HCT116 (cell line): ENCODE measurements at regions not wholly inside any gene's neighbourhood (a gene's known extent, or its start where the extent isn't known, plus 50 kb on each side); places are given as distances from the start of the nearest gene placed in this dataset.

ENCODE experiments used
- ATAC-seq: fragments of 200-7000 bp; cut with Tn5 transposase; 2 replicates; pipeline ENCODE4 v1.9.1; 2020; ENCODE audit warnings: mild to moderate bottlenecking, moderate library complexity
- BruUV-seq: library from RNA; stranded (reverse); fragments of 400-500 nt; replicated peaks from 2 replicates; lab custom pipeline; 2021; lab: Mats Ljungman, UMichigan
- CTCF ChIA-PET: fragments of 300-600 bp; sonication (Branson Sonifier 250); formaldehyde crosslinking; loops from one replicate; lab custom pipeline; 2021; ENCODE audit warnings: antibody characterized with exemption; lab: Charles Lee
- POLR2A ChIA-PET: fragments of 300-600, 350-600 bp; sonication (Branson Sonifier 250); formaldehyde crosslinking; loops from one replicate; lab custom pipeline; 2021; ENCODE audit warnings: antibody characterized with exemption; lab: Charles Lee
- RAD21 ChIA-PET, 2 experiments: fragments of 300-600 bp; sonication (Branson Sonifier 250); formaldehyde crosslinking; loops; one replicate each; lab custom pipeline; 2023; ENCODE audit warnings: low total read pairs in 2 of 2; ENCODE audit not compliant: uncharacterized antibody in 2 of 2, unreplicated experiment in 2 of 2, low non-redundant PET in 1 of 2; lab: Charles Lee
- DNase-seq: peaks from one replicate; pipeline ENCODE4 v3.0.0-alpha.2; 2010; ENCODE audit warnings: low read depth, low spot score
- H2AFZ ChIP-seq: fragments of 200-600 bp; shearing (Covaris generic), sonication (generic); 2 replicates; pipeline ENCODE4 v1.6.1; 2017; ENCODE audit warnings: low read depth, mixed run types, mixed read lengths, antibody characterized with exemption, low read length; ENCODE audit not compliant: poor library complexity, severe bottlenecking
- H3K27ac ChIP-seq: 2 replicates; pipeline ENCODE4 v1.5.1; 2012; ENCODE audit warnings: low read depth, low read length
- H3K27me3 ChIP-seq: fragments of 200-600 bp; sonication (generic); 2 replicates; pipeline ENCODE4 v1.6.1; 2016; ENCODE audit warnings: mixed run types, low read length, mixed read lengths; ENCODE audit not compliant: insufficient read depth
- H3K36me3 ChIP-seq, 2 experiments: fragments of 200-500 bp in 1 of 2; fragments of 200-600 bp in 1 of 2; sonication (Bioruptor generic) in 1 of 2; sonication (generic) in 1 of 2; 2 replicates each; pipeline versions ENCODE4 v1.5.1 to v1.6.1; 2014 to 2016; ENCODE audit warnings: low read length in 2 of 2, inconsistent platforms in 1 of 2, mixed read lengths in 1 of 2, mixed run types in 1 of 2; ENCODE audit not compliant: insufficient read depth in 2 of 2, control insufficient read depth in 1 of 2
- H3K4me1 ChIP-seq, 2 experiments: fragments of 200-600 bp in 1 of 2; sonication (generic) in 1 of 2; 2 replicates each; pipeline versions ENCODE4 v1.5.1 to v1.6.1; 2012 to 2017; ENCODE audit warnings: low read length in 2 of 2, inconsistent platforms in 1 of 2, mild to moderate bottlenecking in 1 of 2, mixed read lengths in 1 of 2, mixed run types in 1 of 2, moderate library complexity in 1 of 2; ENCODE audit not compliant: insufficient read depth in 2 of 2, control insufficient read depth in 1 of 2
- H3K4me2 ChIP-seq: fragments of 200-600 bp; sonication (generic); 2 replicates; pipeline ENCODE4 v1.6.1; 2017; ENCODE audit warnings: mixed run types, low read length, mixed read lengths
- H3K4me3 ChIP-seq, 2 experiments: fragments of 200-600 bp in 1 of 2; sonication (generic) in 1 of 2; replicated peaks in 1 of 2; 2 replicates each; pipeline ENCODE4 v1.5.1; 2011 to 2016; ENCODE audit warnings: low read length in 2 of 2, control low read depth in 1 of 2, low read depth in 1 of 2, mild to moderate bottlenecking in 1 of 2, mixed read lengths in 1 of 2, mixed run types in 1 of 2
- H3K79me2 ChIP-seq: fragments of 200-600 bp; sonication (generic); 2 replicates; pipeline ENCODE4 v1.6.1; 2017; ENCODE audit warnings: mild to moderate bottlenecking, mixed run types, low read length, moderate library complexity, mixed read lengths; ENCODE audit not compliant: insufficient read depth
- H3K9ac ChIP-seq: fragments of 200-600 bp; sonication (generic); 2 replicates; pipeline ENCODE4 v1.6.1; 2016; ENCODE audit warnings: low read length, mixed read lengths
- H3K9me2 ChIP-seq: fragments of 200-600 bp; sonication (generic), shearing (Covaris generic); 2 replicates; pipeline ENCODE4 v1.6.1; 2017; ENCODE audit warnings: mixed run types, mild to moderate bottlenecking, moderate library complexity; ENCODE audit not compliant: insufficient read depth
- H3K9me3 ChIP-seq, 2 experiments: fragments of 200-500 bp in 1 of 2; fragments of 200-600 bp in 1 of 2; sonication (Bioruptor generic) in 1 of 2; sonication (generic) in 1 of 2; 2 replicates each; pipeline ENCODE4 v1.6.1; 2014 to 2017; ENCODE audit warnings: low read length in 2 of 2, mixed read lengths in 2 of 2, inconsistent platforms in 1 of 2, low read depth in 1 of 2, mild to moderate bottlenecking in 1 of 2, mixed run types in 1 of 2, moderate library complexity in 1 of 2; ENCODE audit not compliant: control insufficient read depth in 1 of 2, insufficient read depth in 1 of 2
- H4K20me1 ChIP-seq: fragments of 200-600 bp; sonication (generic), shearing (Covaris generic); 2 replicates; pipeline ENCODE4 v1.6.1; 2017; ENCODE audit warnings: mixed run types, mild to moderate bottlenecking, moderate library complexity; ENCODE audit not compliant: insufficient read depth
- CBX3 ChIP-seq: IDR thresholded peaks from 2 replicates; pipeline ENCODE4 v1.6.1; 2012; ENCODE audit warnings: low read depth
- EZH2 ChIP-seq: fragments of 200-600 bp; sonication (generic); IDR thresholded peaks from 2 replicates; pipeline ENCODE4 v1.6.1; 2017; ENCODE audit warnings: antibody characterized with exemption, mixed run types
- FOSL1 ChIP-seq: IDR thresholded peaks from 2 replicates; pipeline ENCODE4 v1.6.1; 2012; ENCODE audit warnings: low read depth
- RAD21 ChIP-seq: IDR thresholded peaks from 2 replicates; pipeline ENCODE4 v1.6.1; 2012; ENCODE audit warnings: low read depth, mild to moderate bottlenecking
- SIN3A ChIP-seq: IDR thresholded peaks from 2 replicates; pipeline ENCODE4 v1.6.1; 2012; ENCODE audit warnings: low read depth
- SP1 ChIP-seq: IDR thresholded peaks from 2 replicates; pipeline ENCODE4 v1.6.1; 2012; ENCODE audit warnings: low read depth
- SRF ChIP-seq: IDR thresholded peaks from 2 replicates; pipeline ENCODE4 v1.6.1; 2012; ENCODE audit warnings: low read depth
- YY1 ChIP-seq: IDR thresholded peaks from 2 replicates; pipeline ENCODE4 v1.6.1; 2011; ENCODE audit warnings: low read length, low read depth, moderate library complexity, mild to moderate bottlenecking; ENCODE audit not compliant: insufficient replicate concordance; ENCODE audit errors: extremely low read depth
- ZNF274 ChIP-seq: fragments of 200-500 bp; sonication (Bioruptor generic); IDR thresholded peaks from 2 replicates; pipeline ENCODE4 v1.6.1; 2014; ENCODE audit warnings: mild to moderate bottlenecking, low read depth, low read length, inconsistent platforms
- intact Hi-C: fragments of 100-400 bp; cut with micrococcal nuclease; formaldehyde crosslinking; loops from 2 replicates; pipeline ENCODE4 v1.10.0; 2022
- TF ChIP-seq, protein P1 (sequence below): IDR thresholded peaks from 2 replicates; pipeline ENCODE4 v1.6.1; 2012
- TF ChIP-seq, protein P2 (sequence below): IDR thresholded peaks from 2 replicates; pipeline ENCODE4 v1.6.1; 2012
- TF ChIP-seq, protein P3 (sequence below): IDR thresholded peaks from 2 replicates; pipeline ENCODE4 v1.6.1; 2011; ENCODE audit warnings: mild to moderate bottlenecking, low read length, moderate library complexity; ENCODE audit not compliant: insufficient replicate concordance; ENCODE audit errors: extremely low read depth

DNA sequence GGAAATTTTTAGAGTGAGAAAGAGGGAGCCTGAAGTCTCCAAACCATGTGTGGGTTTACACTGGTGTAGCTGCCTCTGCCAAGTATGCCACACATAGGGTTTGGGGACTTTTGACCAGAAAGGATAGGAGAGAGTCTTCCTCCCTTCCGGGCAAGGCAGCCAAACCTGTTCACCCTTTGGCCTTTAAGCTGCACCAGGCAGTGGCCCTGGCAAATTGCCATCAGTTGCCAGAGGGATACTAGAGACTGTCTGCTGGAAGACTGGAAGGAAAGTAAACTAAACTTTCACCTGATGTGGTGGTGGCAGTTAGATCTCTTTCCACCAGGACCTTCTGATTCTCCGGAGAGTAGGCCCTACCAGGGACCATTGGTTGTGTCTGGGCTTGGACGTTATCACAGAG lies 1263.2 kb downstream of the FAM181B start:
- ChIA-PET POLR2A (no interaction called here), CTCF (no interaction called here), RAD21 (no interaction called here)
- intact Hi-C loops = no loop called here
- Histone ChIP-seq H3K36me3 (no peaks in the 10 kb centered on the region), H3K27me3 (no peaks in the 10 kb centered on the region), H3K79me2 (no peaks in the 10 kb centered on the region), H3K9me2 (no peaks in the 10 kb centered on the region), H3K27ac (no peak overlapping the region), H3K9ac (no peak overlapping the region), H4K20me1 (no peaks in the 10 kb centered on the region), H3K4me1 (no peaks in the 10 kb centered on the region), H3K4me3 (no peak overlapping the region), H3K4me2 (no peak overlapping the region), H2AFZ (no peak overlapping the region), H3K9me3 (peaks cover 6 to 7% of the 10 kb centered on the region in 2 experiments; a peak in 2 of 4 replicates)
- no peak for TF ChIP-seq YY1
- DNase-seq (no peak), ATAC-seq (no peak)
- BruUV-seq = no TSS peak

DNA sequence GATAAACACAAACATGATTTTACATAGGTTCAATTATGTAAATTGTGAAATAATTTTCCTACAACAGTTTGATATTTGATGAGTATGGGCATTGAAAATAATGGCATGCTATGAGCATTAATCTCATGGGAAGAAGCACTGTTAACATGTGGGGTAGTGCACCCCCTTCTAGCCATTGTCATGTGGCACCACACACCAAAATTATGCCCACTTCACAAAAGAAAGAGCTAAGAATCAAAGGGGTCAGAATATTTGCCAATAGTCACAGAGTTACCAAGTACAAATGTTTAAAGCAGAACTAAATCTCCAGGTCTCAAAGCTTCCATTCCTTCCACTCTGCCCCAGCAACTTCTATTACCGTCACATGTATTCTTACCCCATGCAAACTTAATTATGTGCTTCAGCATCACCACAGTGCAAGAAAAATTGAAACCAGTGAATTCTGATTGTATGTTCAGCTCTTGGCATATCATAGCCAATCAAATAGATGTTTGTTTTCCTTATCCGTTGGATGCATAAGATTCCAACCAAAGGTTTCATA lies 1273.8 kb downstream of the FAM181B start:
- Histone ChIP-seq H3K27me3 (no peaks in the 10 kb centered on the region), H3K4me1 (no peaks in the 10 kb centered on the region), H3K9me2 (no peaks in the 10 kb centered on the region), H3K4me3 (no peak overlapping the region), H3K79me2 (no peaks in the 10 kb centered on the region), H4K20me1 (no peaks in the 10 kb centered on the region), H3K9me3 (peaks cover 6 to 20% of the 10 kb centered on the region in 2 experiments; a peak in 2 of 4 replicates), H3K9ac (no peak overlapping the region), H3K27ac (no peak overlapping the region), H2AFZ (no peak overlapping the region), H3K4me2 (no peak overlapping the region), H3K36me3 (no peaks in the 10 kb centered on the region)
- TF ChIP-seq, protein P1, sequence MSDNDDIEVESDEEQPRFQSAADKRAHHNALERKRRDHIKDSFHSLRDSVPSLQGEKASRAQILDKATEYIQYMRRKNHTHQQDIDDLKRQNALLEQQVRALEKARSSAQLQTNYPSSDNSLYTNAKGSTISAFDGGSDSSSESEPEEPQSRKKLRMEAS = no peak
- no peak for TF ChIP-seq EZH2
- TF ChIP-seq SRF = no peak
- TF ChIP-seq CBX3 = no peak
- no peak for TF ChIP-seq SIN3A
- TF ChIP-seq, protein P2, sequence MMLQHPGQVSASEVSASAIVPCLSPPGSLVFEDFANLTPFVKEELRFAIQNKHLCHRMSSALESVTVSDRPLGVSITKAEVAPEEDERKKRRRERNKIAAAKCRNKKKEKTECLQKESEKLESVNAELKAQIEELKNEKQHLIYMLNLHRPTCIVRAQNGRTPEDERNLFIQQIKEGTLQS = no peak
- no peak for TF ChIP-seq SP1
- TF ChIP-seq FOSL1 = no peak
- TF ChIP-seq, protein P3, sequence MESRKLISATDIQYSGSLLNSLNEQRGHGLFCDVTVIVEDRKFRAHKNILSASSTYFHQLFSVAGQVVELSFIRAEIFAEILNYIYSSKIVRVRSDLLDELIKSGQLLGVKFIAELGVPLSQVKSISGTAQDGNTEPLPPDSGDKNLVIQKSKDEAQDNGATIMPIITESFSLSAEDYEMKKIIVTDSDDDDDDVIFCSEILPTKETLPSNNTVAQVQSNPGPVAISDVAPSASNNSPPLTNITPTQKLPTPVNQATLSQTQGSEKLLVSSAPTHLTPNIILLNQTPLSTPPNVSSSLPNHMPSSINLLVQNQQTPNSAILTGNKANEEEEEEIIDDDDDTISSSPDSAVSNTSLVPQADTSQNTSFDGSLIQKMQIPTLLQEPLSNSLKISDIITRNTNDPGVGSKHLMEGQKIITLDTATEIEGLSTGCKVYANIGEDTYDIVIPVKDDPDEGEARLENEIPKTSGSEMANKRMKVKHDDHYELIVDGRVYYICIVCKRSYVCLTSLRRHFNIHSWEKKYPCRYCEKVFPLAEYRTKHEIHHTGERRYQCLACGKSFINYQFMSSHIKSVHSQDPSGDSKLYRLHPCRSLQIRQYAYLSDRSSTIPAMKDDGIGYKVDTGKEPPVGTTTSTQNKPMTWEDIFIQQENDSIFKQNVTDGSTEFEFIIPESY = no peak
- no peak for TF ChIP-seq ZNF274
- TF ChIP-seq RAD21 = no peak
- DNase-seq (no peak), ATAC-seq (no peak)
- intact Hi-C loops = no loop called here
- BruUV-seq = no TSS peak
- ChIA-PET POLR2A (no interaction called here), RAD21 (no interaction called here), CTCF (no interaction called here)
